ENCODE measurements at regions not wholly inside any gene's neighbourhood (a gene's known extent, or its start where the extent isn't known, plus 50 kb on each side); places are given as distances from the start of the nearest gene placed in this dataset.

GRCh38 chr10:126738001-126738400, 67.5 kb upstream of the C10orf90 start:
- ATAC-seq (ENCODE audit: low read depth) (no peak), DNase-seq (no peak)
- intact Hi-C loops (cut with micrococcal nuclease), result no loop called here
- Histone ChIP-seq H4K91ac (ENCODE audit: insufficient read depth, low read depth, low read length) (no peak overlapping the region), H2BK5ac (ENCODE audit: low read depth, low read length, poor library complexity, severe bottlenecking) (no peak overlapping the region), H2BK20ac (ENCODE audit: low read depth, low read length) (no peak overlapping the region), H2BK120ac (ENCODE audit: low read depth, low read length) (no peak overlapping the region), H3K23ac (ENCODE audit: low read depth, low read length) (no peak overlapping the region), H2AFZ (replicated peaks; ENCODE audit: low read length, poor library complexity) (no peak overlapping the region), H3K9me3 (ENCODE audit: control insufficient read depth, insufficient read depth, low read length) (no peaks in the 10 kb centered on the region), H3K56ac (ENCODE audit: extremely low read depth, insufficient read depth, low read length) (no peak overlapping the region), H3K4ac (ENCODE audit: low read depth, low read length) (no peak overlapping the region), H3K27ac (ENCODE audit: insufficient read depth, low read length) (no peak overlapping the region), H3K9me1 (ENCODE audit: insufficient read depth, low read length) (no peaks in the 10 kb centered on the region), H3K14ac (replicated peaks; ENCODE audit: low read depth, low read length) (no peak overlapping the region), H3K9ac (ENCODE audit: low read depth, low read length) (no peak overlapping the region), H3K18ac (ENCODE audit: low read depth, low read length) (no peak overlapping the region), H2AK5ac (ENCODE audit: low read depth, low read length) (no peak overlapping the region), H3K4me1 (ENCODE audit: control insufficient read depth, insufficient read depth, low read length) (no peaks in the 10 kb centered on the region), H3K27me3 (ENCODE audit: control insufficient read depth, insufficient read depth, low read length) (no peaks in the 10 kb centered on the region), H2AK9ac (replicated peaks; ENCODE audit: low read depth, low read length, poor library complexity) (no peak overlapping the region), H4K20me1 (ENCODE audit: insufficient read depth, low read length) (no peaks in the 10 kb centered on the region), H4K8ac (ENCODE audit: low read depth in 2 of 2, low read length in 2 of 2) (no peak overlapping the region), H3K79me1 (ENCODE audit: low read depth in 1 of 2, low read length in 2 of 2) (no peaks in the 10 kb centered on the region), H3K36me3 (ENCODE audit: control insufficient read depth, insufficient read depth, low read length) (no peaks in the 10 kb centered on the region), H3K4me2 (ENCODE audit: low read depth, low read length) (no peak overlapping the region), H3K4me3 (ENCODE audit: insufficient read depth, low read depth, low read length) (no peak overlapping the region), H4K5ac (ENCODE audit: low read depth, low read length) (no peak overlapping the region), H2BK15ac (ENCODE audit: low read depth, low read length) (no peak overlapping the region)
- POLR2A ChIA-PET (ENCODE audit: unreplicated experiment), result no interaction called here
- no peak for TF ChIP-seq BHLHE40 (IDR thresholded peaks at IDR 0.05; ENCODE audit: low read depth, low read length)
- TF ChIP-seq, protein P1, sequence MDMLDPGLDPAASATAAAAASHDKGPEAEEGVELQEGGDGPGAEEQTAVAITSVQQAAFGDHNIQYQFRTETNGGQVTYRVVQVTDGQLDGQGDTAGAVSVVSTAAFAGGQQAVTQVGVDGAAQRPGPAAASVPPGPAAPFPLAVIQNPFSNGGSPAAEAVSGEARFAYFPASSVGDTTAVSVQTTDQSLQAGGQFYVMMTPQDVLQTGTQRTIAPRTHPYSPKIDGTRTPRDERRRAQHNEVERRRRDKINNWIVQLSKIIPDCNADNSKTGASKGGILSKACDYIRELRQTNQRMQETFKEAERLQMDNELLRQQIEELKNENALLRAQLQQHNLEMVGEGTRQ (IDR thresholded peaks at IDR 0.05; ENCODE audit: low read depth, low read length), result no peak
- TF ChIP-seq RFX5 (IDR thresholded peaks at IDR 0.05; ENCODE audit: low read depth, low read length), result no peak
- TF ChIP-seq CEBPB (IDR thresholded peaks at IDR 0.05; ENCODE audit: low read depth, low read length), result no peak
- TF ChIP-seq RCOR1 (IDR thresholded peaks at IDR 0.05; ENCODE audit: insufficient replicate concordance, low read length), result no peak
- TF ChIP-seq NFE2L2 (IDR thresholded peaks at IDR 0.05; ENCODE audit: low read depth, low read length), result no peak
- no peak for TF ChIP-seq FOS (IDR thresholded peaks at IDR 0.05; ENCODE audit: low read depth, low read length)
- TF ChIP-seq ELK1 (IDR thresholded peaks at IDR 0.05; ENCODE audit: borderline replicate concordance, low read depth, low read length), result no peak
- TF ChIP-seq CHD1 (IDR thresholded peaks at IDR 0.05; ENCODE audit: low read depth, low read length), result no peak
- TF ChIP-seq MAFK (IDR thresholded peaks at IDR 0.05; ENCODE audit: low read depth, low read length), result no peak
- no peak for TF ChIP-seq CTCF (conservative IDR thresholded peaks at IDR 0.05; ENCODE audit: low read depth, low read length)
- no peak for TF ChIP-seq RAD21 (IDR thresholded peaks at IDR 0.05; ENCODE audit: low read length)
- TF ChIP-seq SMC3 (IDR thresholded peaks at IDR 0.05; ENCODE audit: low read depth, low read length), result no peak
- no peak for TF ChIP-seq MXI1 (IDR thresholded peaks at IDR 0.05; ENCODE audit: borderline replicate concordance, low read depth, low read length)
- TF ChIP-seq POLR2A (IDR thresholded peaks at IDR 0.05; ENCODE audit: low read depth, low read length), result no peak
- no peak for TF ChIP-seq MAZ (IDR thresholded peaks at IDR 0.05; ENCODE audit: borderline replicate concordance, low read depth, low read length)
- no TSS peak for BruUV-seq (replicated peaks)
- WGBS, 2 experiments (ENCODE audit: extremely low coverage in 2 of 2, insufficient read length in 1 of 2), result 40% methylated on average over 2 of the region's 4 CpGs; no CpG with 5 or more reads in 1 of the 2 experiments
- in situ Hi-C loops (cut with MboI; ENCODE audit: low sequenced_read_pairs), result loop anchor here (25.0 kb wide), 1 partner anchor 801 kb away; no protein-coding TSS in a partner anchor
- dilution Hi-C loops (cut with HindIII; ENCODE audit: low sequenced_read_pairs, unreplicated experiment), result no loop called here
- CTCF ChIA-PET, result no interaction called here

All from IMR-90 (cell line).